ENCODE measurements at regions not wholly inside any gene's neighbourhood (a gene's known extent, or its start where the extent isn't known, plus 50 kb on each side); places are given as distances from the start of the nearest gene placed in this dataset.

GRCh38 chr3:59444676-59445075 lies 394.9 kb upstream of the CFAP20DC start:
- Histone ChIP-seq H3K4me1 (ENCODE audit: control insufficient read depth, insufficient read depth, low read length, poor library complexity, severe bottlenecking) (peaks cover 3% of the 10 kb centered on the region), H3K36me3 (ENCODE audit: control insufficient read depth, insufficient read depth, low read length) (no peaks in the 10 kb centered on the region), H3K27me3 (replicated peaks; ENCODE audit: control insufficient read depth, insufficient read depth, low read length, poor library complexity, severe bottlenecking) (no peaks in the 10 kb centered on the region), H3K27ac (ENCODE audit: insufficient read depth, low read length, poor library complexity, severe bottlenecking) (no peak overlapping the region), H3K4me3 (ENCODE audit: insufficient read depth, low read depth, low read length, poor library complexity, severe bottlenecking) (no peak overlapping the region), H3K9me3 (ENCODE audit: control insufficient read depth, low read length) (no peaks in the 10 kb centered on the region)
- DNase-seq = no peak

GRCh38 chr3:59444294-59444671 lies 394.5 kb upstream of the CFAP20DC start:
- no peaks in the 10 kb centered on the region for H3K4me1 ChIP-seq (ENCODE audit: control insufficient read depth, insufficient read depth, low read length, poor library complexity, severe bottlenecking)
- H3K36me3 ChIP-seq (ENCODE audit: control insufficient read depth, insufficient read depth, low read length) = no peaks in the 10 kb centered on the region
- H3K9me3 ChIP-seq (ENCODE audit: control insufficient read depth, low read length) = no peaks in the 10 kb centered on the region
- H3K4me3 ChIP-seq (ENCODE audit: insufficient read depth, low read depth, low read length, poor library complexity, severe bottlenecking) = peak overlapping the region; percentile 11
- H3K27ac ChIP-seq (ENCODE audit: insufficient read depth, low read length, poor library complexity, severe bottlenecking) = peak overlapping the region; percentile 19
- H3K27me3 ChIP-seq (replicated peaks; ENCODE audit: control insufficient read depth, insufficient read depth, low read length, poor library complexity, severe bottlenecking) = no peaks in the 10 kb centered on the region
- no peak for DNase-seq

GRCh38 chr3:59443618-59444293 lies 393.9 kb upstream of the CFAP20DC start:
- Histone ChIP-seq H3K4me3 (ENCODE audit: insufficient read depth, low read depth, low read length, poor library complexity, severe bottlenecking) (peak overlapping the region; percentile 11), H3K4me1 (ENCODE audit: control insufficient read depth, insufficient read depth, low read length, poor library complexity, severe bottlenecking) (no peaks in the 10 kb centered on the region), H3K36me3 (ENCODE audit: control insufficient read depth, insufficient read depth, low read length) (no peaks in the 10 kb centered on the region), H3K27me3 (replicated peaks; ENCODE audit: control insufficient read depth, insufficient read depth, low read length, poor library complexity, severe bottlenecking) (no peaks in the 10 kb centered on the region), H3K27ac (ENCODE audit: insufficient read depth, low read length, poor library complexity, severe bottlenecking) (peak overlapping the region; percentile 19), H3K9me3 (ENCODE audit: control insufficient read depth, low read length) (no peaks in the 10 kb centered on the region)
- no peak for DNase-seq

- no peaks in the 10 kb centered on the region for H3K9me3 ChIP-seq (ENCODE audit: control insufficient read depth, low read length)
- no peaks in the 10 kb centered on the region for H3K36me3 ChIP-seq (ENCODE audit: control insufficient read depth, insufficient read depth, low read length)
- no peak overlapping the region for H3K4me3 ChIP-seq (ENCODE audit: insufficient read depth, low read depth, low read length, poor library complexity, severe bottlenecking)
- no peaks in the 10 kb centered on the region for H3K4me1 ChIP-seq (ENCODE audit: control insufficient read depth, insufficient read depth, low read length, poor library complexity, severe bottlenecking)
- no peak overlapping the region for H3K27ac ChIP-seq (ENCODE audit: insufficient read depth, low read length, poor library complexity, severe bottlenecking)
- DNase-seq = no peak
- H3K27me3 ChIP-seq (replicated peaks; ENCODE audit: control insufficient read depth, insufficient read depth, low read length, poor library complexity, severe bottlenecking) = no peaks in the 10 kb centered on the region
Measured at GRCh38 chr3:59442046-59442445, 392.2 kb upstream of the CFAP20DC start.

- H3K36me3 ChIP-seq (ENCODE audit: control insufficient read depth, insufficient read depth, low read length) = no peaks in the 10 kb centered on the region
- H3K27ac ChIP-seq (ENCODE audit: insufficient read depth, low read length, poor library complexity, severe bottlenecking) = no peak overlapping the region
- H3K27me3 ChIP-seq (replicated peaks; ENCODE audit: control insufficient read depth, insufficient read depth, low read length, poor library complexity, severe bottlenecking) = no peaks in the 10 kb centered on the region
- DNase-seq = no peak
- no peaks in the 10 kb centered on the region for H3K9me3 ChIP-seq (ENCODE audit: control insufficient read depth, low read length)
- H3K4me3 ChIP-seq (ENCODE audit: insufficient read depth, low read depth, low read length, poor library complexity, severe bottlenecking) = no peak overlapping the region
- no peaks in the 10 kb centered on the region for H3K4me1 ChIP-seq (ENCODE audit: control insufficient read depth, insufficient read depth, low read length, poor library complexity, severe bottlenecking)
Measured at GRCh38 chr3:59440285-59441028, 390.6 kb upstream of the CFAP20DC start.

GRCh38 chr3:59438492-59438891 lies 388.7 kb upstream of the CFAP20DC start:
- Histone ChIP-seq H3K4me3 (ENCODE audit: insufficient read depth, low read depth, low read length, poor library complexity, severe bottlenecking) (no peak overlapping the region), H3K4me1 (ENCODE audit: control insufficient read depth, insufficient read depth, low read length, poor library complexity, severe bottlenecking) (no peaks in the 10 kb centered on the region), H3K36me3 (ENCODE audit: control insufficient read depth, insufficient read depth, low read length) (no peaks in the 10 kb centered on the region), H3K27me3 (replicated peaks; ENCODE audit: control insufficient read depth, insufficient read depth, low read length, poor library complexity, severe bottlenecking) (no peaks in the 10 kb centered on the region), H3K27ac (ENCODE audit: insufficient read depth, low read length, poor library complexity, severe bottlenecking) (no peak overlapping the region), H3K9me3 (ENCODE audit: control insufficient read depth, low read length) (no peaks in the 10 kb centered on the region)
- DNase-seq = no peak

GRCh38 chr3:59436164-59436958 lies 386.5 kb upstream of the CFAP20DC start:
- no peak for DNase-seq
- Histone ChIP-seq H3K9me3 (ENCODE audit: control insufficient read depth, low read length) (no peaks in the 10 kb centered on the region), H3K4me1 (ENCODE audit: control insufficient read depth, insufficient read depth, low read length, poor library complexity, severe bottlenecking) (no peaks in the 10 kb centered on the region), H3K36me3 (ENCODE audit: control insufficient read depth, insufficient read depth, low read length) (no peaks in the 10 kb centered on the region), H3K4me3 (ENCODE audit: insufficient read depth, low read depth, low read length, poor library complexity, severe bottlenecking) (no peak overlapping the region), H3K27ac (ENCODE audit: insufficient read depth, low read length, poor library complexity, severe bottlenecking) (no peak overlapping the region), H3K27me3 (replicated peaks; ENCODE audit: control insufficient read depth, insufficient read depth, low read length, poor library complexity, severe bottlenecking) (no peaks in the 10 kb centered on the region)

GRCh38 chr3:59433546-59433945 lies 383.7 kb upstream of the CFAP20DC start:
- no peaks in the 10 kb centered on the region for H3K27me3 ChIP-seq (replicated peaks; ENCODE audit: control insufficient read depth, insufficient read depth, low read length, poor library complexity, severe bottlenecking)
- no peaks in the 10 kb centered on the region for H3K36me3 ChIP-seq (ENCODE audit: control insufficient read depth, insufficient read depth, low read length)
- no peak overlapping the region for H3K4me3 ChIP-seq (ENCODE audit: insufficient read depth, low read depth, low read length, poor library complexity, severe bottlenecking)
- H3K4me1 ChIP-seq (ENCODE audit: control insufficient read depth, insufficient read depth, low read length, poor library complexity, severe bottlenecking) = no peaks in the 10 kb centered on the region
- DNase-seq = no peak
- H3K27ac ChIP-seq (ENCODE audit: insufficient read depth, low read length, poor library complexity, severe bottlenecking) = no peak overlapping the region
- no peaks in the 10 kb centered on the region for H3K9me3 ChIP-seq (ENCODE audit: control insufficient read depth, low read length)

- Histone ChIP-seq H3K9me3 (ENCODE audit: control insufficient read depth, low read length) (no peaks in the 10 kb centered on the region), H3K27me3 (replicated peaks; ENCODE audit: control insufficient read depth, insufficient read depth, low read length, poor library complexity, severe bottlenecking) (no peaks in the 10 kb centered on the region), H3K27ac (ENCODE audit: insufficient read depth, low read length, poor library complexity, severe bottlenecking) (no peak overlapping the region), H3K4me3 (ENCODE audit: insufficient read depth, low read depth, low read length, poor library complexity, severe bottlenecking) (no peak overlapping the region), H3K36me3 (ENCODE audit: control insufficient read depth, insufficient read depth, low read length) (no peaks in the 10 kb centered on the region), H3K4me1 (ENCODE audit: control insufficient read depth, insufficient read depth, low read length, poor library complexity, severe bottlenecking) (no peaks in the 10 kb centered on the region)
- no peak for DNase-seq
Measured at GRCh38 chr3:59432665-59433064, 382.8 kb upstream of the CFAP20DC start.

- Histone ChIP-seq H3K36me3 (ENCODE audit: control insufficient read depth, insufficient read depth, low read length) (no peaks in the 10 kb centered on the region), H3K27me3 (replicated peaks; ENCODE audit: control insufficient read depth, insufficient read depth, low read length, poor library complexity, severe bottlenecking) (no peaks in the 10 kb centered on the region)
Measured at GRCh38 chr3:59430341-59430740, 380.5 kb upstream of the CFAP20DC start.

More at GRCh38 chr3:59430341-59430740, 380.5 kb upstream of the CFAP20DC start:
- Histone ChIP-seq H3K27ac (ENCODE audit: insufficient read depth, low read length, poor library complexity, severe bottlenecking) (no peak overlapping the region), H3K4me3 (ENCODE audit: insufficient read depth, low read depth, low read length, poor library complexity, severe bottlenecking) (no peak overlapping the region), H3K4me1 (ENCODE audit: control insufficient read depth, insufficient read depth, low read length, poor library complexity, severe bottlenecking) (peaks cover 21% of the 10 kb centered on the region), H3K9me3 (ENCODE audit: control insufficient read depth, low read length) (no peaks in the 10 kb centered on the region)
- DNase-seq = no peak
